ELF-1 (cell line): ENCODE measurements at regions not wholly inside any gene's neighbourhood (a gene's known extent, or its start where the extent isn't known, plus 50 kb on each side); places are given as distances from the start of the nearest gene placed in this dataset.

Source experiments
- DNase-seq: peaks from one replicate; pipeline ENCODE4 v3.0.0-alpha.2; 2016; ENCODE audit warnings: low read depth, low spot score

GRCh38 chr3:70120357-70120966 lies 120.9 kb downstream of the SAMMSON start:
- peak; percentile 54 for DNase-seq

- no peak for DNase-seq
These were observed 127.7 kb downstream of the SAMMSON start for GRCh38 chr3:70127192-70127591.

GRCh38 chr3:70137366-70137765 lies 137.8 kb downstream of the SAMMSON start:
- DNase-seq = no peak

GRCh38 chr3:70138606-70139005 lies 139.1 kb downstream of the SAMMSON start:
- no peak for DNase-seq
